Loucy (cell line): ENCODE measurements at regions not wholly inside any gene's neighbourhood (a gene's known extent, or its start where the extent isn't known, plus 50 kb on each side); places are given as distances from the start of the nearest gene placed in this dataset.

Experiments used
- EZH2phosphoT487 ChIP-seq: fragments of 200-600 bp; IDR thresholded peaks from 2 replicates; pipeline ENCODE4 v1.6.1; 2018; ENCODE audit warnings: antibody characterized with exemption, mild to moderate bottlenecking, moderate library complexity, borderline replicate concordance
- TF ChIP-seq, protein P1 (sequence below): fragments of 200-600 bp; sonication (generic); conservative IDR thresholded peaks from 2 replicates; pipeline ENCODE4 v1.5.1; 2014; ENCODE audit warnings: mild to moderate bottlenecking, antibody characterized with exemption, low read length

DNA sequence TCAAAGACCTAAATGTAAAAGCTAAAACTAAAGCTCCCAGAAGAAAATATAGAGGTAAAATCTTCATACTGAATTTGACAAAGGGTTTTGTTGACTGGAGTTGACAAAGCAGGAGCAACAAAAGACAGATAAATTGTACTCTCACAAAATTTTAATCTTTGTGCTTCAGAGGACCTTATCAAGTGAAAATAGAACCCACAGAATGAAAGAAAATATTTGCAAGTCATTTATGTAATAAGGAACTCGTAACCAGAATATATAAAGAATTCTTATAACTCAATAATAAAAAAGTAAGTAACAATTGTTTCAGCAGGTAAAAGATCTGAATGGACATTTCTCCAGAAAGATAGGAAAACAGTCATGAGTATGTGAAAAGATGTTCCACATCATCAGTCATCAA, 62.0 kb upstream of the SRRM3 start:
- TF ChIP-seq, protein P1, sequence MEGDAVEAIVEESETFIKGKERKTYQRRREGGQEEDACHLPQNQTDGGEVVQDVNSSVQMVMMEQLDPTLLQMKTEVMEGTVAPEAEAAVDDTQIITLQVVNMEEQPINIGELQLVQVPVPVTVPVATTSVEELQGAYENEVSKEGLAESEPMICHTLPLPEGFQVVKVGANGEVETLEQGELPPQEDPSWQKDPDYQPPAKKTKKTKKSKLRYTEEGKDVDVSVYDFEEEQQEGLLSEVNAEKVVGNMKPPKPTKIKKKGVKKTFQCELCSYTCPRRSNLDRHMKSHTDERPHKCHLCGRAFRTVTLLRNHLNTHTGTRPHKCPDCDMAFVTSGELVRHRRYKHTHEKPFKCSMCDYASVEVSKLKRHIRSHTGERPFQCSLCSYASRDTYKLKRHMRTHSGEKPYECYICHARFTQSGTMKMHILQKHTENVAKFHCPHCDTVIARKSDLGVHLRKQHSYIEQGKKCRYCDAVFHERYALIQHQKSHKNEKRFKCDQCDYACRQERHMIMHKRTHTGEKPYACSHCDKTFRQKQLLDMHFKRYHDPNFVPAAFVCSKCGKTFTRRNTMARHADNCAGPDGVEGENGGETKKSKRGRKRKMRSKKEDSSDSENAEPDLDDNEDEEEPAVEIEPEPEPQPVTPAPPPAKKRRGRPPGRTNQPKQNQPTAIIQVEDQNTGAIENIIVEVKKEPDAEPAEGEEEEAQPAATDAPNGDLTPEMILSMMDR, result no peak
- TF ChIP-seq EZH2phosphoT487, result no peak
